ENCODE measurements at regions not wholly inside any gene's neighbourhood (a gene's known extent, or its start where the extent isn't known, plus 50 kb on each side); places are given as distances from the start of the nearest gene placed in this dataset.

DNA sequence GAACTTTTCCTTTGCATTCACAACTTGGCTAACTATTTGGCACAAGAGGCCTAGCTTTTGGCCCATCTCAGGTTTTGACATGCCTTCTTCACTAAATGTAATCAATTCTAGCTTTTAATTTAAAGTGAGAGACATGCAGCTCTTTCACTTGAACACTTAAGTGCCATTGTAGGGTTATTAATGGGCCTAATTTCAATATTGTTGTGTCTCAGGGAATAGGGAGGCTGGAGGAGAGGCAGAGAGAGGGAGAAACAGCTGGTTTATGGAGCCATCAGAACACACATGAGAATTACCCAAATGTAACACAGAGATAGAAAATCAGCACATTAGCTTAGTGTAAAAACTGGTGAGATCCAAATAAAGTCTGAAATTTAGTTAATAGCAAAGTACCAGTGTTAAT, 157.4 kb downstream of the RPAP3 start:
- TF ChIP-seq, protein P1, sequence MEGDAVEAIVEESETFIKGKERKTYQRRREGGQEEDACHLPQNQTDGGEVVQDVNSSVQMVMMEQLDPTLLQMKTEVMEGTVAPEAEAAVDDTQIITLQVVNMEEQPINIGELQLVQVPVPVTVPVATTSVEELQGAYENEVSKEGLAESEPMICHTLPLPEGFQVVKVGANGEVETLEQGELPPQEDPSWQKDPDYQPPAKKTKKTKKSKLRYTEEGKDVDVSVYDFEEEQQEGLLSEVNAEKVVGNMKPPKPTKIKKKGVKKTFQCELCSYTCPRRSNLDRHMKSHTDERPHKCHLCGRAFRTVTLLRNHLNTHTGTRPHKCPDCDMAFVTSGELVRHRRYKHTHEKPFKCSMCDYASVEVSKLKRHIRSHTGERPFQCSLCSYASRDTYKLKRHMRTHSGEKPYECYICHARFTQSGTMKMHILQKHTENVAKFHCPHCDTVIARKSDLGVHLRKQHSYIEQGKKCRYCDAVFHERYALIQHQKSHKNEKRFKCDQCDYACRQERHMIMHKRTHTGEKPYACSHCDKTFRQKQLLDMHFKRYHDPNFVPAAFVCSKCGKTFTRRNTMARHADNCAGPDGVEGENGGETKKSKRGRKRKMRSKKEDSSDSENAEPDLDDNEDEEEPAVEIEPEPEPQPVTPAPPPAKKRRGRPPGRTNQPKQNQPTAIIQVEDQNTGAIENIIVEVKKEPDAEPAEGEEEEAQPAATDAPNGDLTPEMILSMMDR (IDR thresholded peaks at IDR 0.05): no peak
- no peak for TF ChIP-seq POLR2A (IDR thresholded peaks at IDR 0.05)
